ENCODE measurements at regions not wholly inside any gene's neighbourhood (a gene's known extent, or its start where the extent isn't known, plus 50 kb on each side); places are given as distances from the start of the nearest gene placed in this dataset.

- TF ChIP-seq CTCF (IDR thresholded peaks at IDR 0.05; ENCODE audit: control extremely low read depth, extremely low read depth, low read depth, missing control alignments): no peak
- POLR2A ChIA-PET: no interaction called here
- no peak for DNase-seq (ENCODE audit: extremely low spot score)
- CTCF ChIA-PET: interaction anchor here (0.8 to 1.7 kb wide), 5 partner anchors 9 to 290 kb away, joined by 3 to 13 read pairs (median 4); no protein-coding TSS in a partner anchor
Observed at GRCh38 chr3:69451594-69451993, 65.7 kb upstream of the FRMD4B start.

GRCh38 chr3:69448877-69449276 is 63.0 kb upstream of the FRMD4B start:
- ChIA-PET CTCF (interaction anchor here (0.8 kb wide), 1 partner anchor 12 kb away, joined by 3 read pairs; no protein-coding TSS in a partner anchor), POLR2A (no interaction called here)
- no peak for DNase-seq (ENCODE audit: extremely low spot score)
- no peak for TF ChIP-seq CTCF (IDR thresholded peaks at IDR 0.05; ENCODE audit: control extremely low read depth, extremely low read depth, low read depth, missing control alignments)

GRCh38 chr3:69446402-69447072 is 60.6 kb upstream of the FRMD4B start:
- ChIA-PET POLR2A (no interaction called here), CTCF (no interaction called here)
- DNase-seq (ENCODE audit: extremely low spot score): no peak
- no peak for TF ChIP-seq CTCF (IDR thresholded peaks at IDR 0.05; ENCODE audit: control extremely low read depth, extremely low read depth, low read depth, missing control alignments)

GRCh38 chr3:69445498-69445897 is 59.6 kb upstream of the FRMD4B start:
- DNase-seq (ENCODE audit: extremely low spot score): no peak
- ChIA-PET POLR2A (no interaction called here), CTCF (interaction anchor here (1.3 kb wide), 1 partner anchor 284 kb away, joined by 3 read pairs; no protein-coding TSS in a partner anchor)
- no peak for TF ChIP-seq CTCF (IDR thresholded peaks at IDR 0.05; ENCODE audit: control extremely low read depth, extremely low read depth, low read depth, missing control alignments)

- no peak for DNase-seq (ENCODE audit: extremely low spot score)
- no peak for TF ChIP-seq CTCF (IDR thresholded peaks at IDR 0.05; ENCODE audit: control extremely low read depth, extremely low read depth, low read depth, missing control alignments)
- CTCF ChIA-PET: interaction anchor here (1.3 kb wide), 1 partner anchor 283 kb away, joined by 3 read pairs; no protein-coding TSS in a partner anchor
- POLR2A ChIA-PET: no interaction called here
Observed at GRCh38 chr3:69445024-69445423, 59.1 kb upstream of the FRMD4B start.

- POLR2A ChIA-PET: no interaction called here
- no peak for TF ChIP-seq CTCF (IDR thresholded peaks at IDR 0.05; ENCODE audit: control extremely low read depth, extremely low read depth, low read depth, missing control alignments)
Observed at GRCh38 chr3:69443457-69443920, 57.6 kb upstream of the FRMD4B start.

More at GRCh38 chr3:69443457-69443920, 57.6 kb upstream of the FRMD4B start:
- CTCF ChIA-PET: interaction anchor here (1.0 to 4.5 kb wide), 3 partner anchors 8 to 282 kb away, joined by 3 to 25 read pairs (median 13); no protein-coding TSS in a partner anchor
- DNase-seq (ENCODE audit: extremely low spot score): no peak

Measured in GM10248 (cell line).